ENCODE measurements at regions not wholly inside any gene's neighbourhood (a gene's known extent, or its start where the extent isn't known, plus 50 kb on each side); places are given as distances from the start of the nearest gene placed in this dataset.

DNA sequence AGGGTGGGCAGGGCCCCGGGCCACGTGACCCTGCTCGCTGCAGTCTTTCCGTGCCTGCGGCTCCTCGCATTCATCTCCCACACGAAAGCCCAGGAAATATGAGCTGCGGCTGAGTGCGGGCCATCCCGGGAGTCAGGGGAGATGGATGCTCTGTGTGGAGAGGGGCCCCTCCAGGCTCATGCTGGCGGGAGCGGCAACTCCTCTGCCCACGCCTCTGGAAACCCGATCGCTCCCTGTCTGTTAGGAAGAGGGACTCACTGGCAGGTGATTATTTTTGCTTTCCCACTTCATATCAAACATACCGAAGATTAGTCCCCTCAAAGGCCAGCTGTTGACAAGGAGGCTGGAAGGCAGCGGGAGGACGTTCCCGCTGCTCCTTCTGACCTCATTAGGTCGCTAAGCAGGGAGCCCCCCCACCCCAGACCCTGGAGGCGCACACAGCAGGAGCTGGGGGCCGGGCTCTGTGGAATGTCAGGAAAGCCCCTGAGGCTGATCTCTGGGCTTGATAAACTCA is 228.5 kb downstream of the FOXL1 start:
- peak; percentile 56 to 75 for DNase-seq (ENCODE audit: low spot score in 2 of 2, unreplicated experiment in 2 of 2)
- TF ChIP-seq, protein P1, sequence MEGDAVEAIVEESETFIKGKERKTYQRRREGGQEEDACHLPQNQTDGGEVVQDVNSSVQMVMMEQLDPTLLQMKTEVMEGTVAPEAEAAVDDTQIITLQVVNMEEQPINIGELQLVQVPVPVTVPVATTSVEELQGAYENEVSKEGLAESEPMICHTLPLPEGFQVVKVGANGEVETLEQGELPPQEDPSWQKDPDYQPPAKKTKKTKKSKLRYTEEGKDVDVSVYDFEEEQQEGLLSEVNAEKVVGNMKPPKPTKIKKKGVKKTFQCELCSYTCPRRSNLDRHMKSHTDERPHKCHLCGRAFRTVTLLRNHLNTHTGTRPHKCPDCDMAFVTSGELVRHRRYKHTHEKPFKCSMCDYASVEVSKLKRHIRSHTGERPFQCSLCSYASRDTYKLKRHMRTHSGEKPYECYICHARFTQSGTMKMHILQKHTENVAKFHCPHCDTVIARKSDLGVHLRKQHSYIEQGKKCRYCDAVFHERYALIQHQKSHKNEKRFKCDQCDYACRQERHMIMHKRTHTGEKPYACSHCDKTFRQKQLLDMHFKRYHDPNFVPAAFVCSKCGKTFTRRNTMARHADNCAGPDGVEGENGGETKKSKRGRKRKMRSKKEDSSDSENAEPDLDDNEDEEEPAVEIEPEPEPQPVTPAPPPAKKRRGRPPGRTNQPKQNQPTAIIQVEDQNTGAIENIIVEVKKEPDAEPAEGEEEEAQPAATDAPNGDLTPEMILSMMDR (IDR thresholded peaks at IDR 0.05; ENCODE audit: unreplicated experiment) = no peak
- Mint-ChIP-seq H3K4me3 (peak overlapping the region; percentile 38), H3K36me3 (no peaks in the 10 kb centered on the region), H3K27me3 (ENCODE audit: low read depth) (peaks cover 11% of the 10 kb centered on the region), H3K4me1 (peaks cover 38% of the 10 kb centered on the region), H3K27ac (peak overlapping the region; percentile 93), H3K9me3 (no peaks in the 10 kb centered on the region)

DNA sequence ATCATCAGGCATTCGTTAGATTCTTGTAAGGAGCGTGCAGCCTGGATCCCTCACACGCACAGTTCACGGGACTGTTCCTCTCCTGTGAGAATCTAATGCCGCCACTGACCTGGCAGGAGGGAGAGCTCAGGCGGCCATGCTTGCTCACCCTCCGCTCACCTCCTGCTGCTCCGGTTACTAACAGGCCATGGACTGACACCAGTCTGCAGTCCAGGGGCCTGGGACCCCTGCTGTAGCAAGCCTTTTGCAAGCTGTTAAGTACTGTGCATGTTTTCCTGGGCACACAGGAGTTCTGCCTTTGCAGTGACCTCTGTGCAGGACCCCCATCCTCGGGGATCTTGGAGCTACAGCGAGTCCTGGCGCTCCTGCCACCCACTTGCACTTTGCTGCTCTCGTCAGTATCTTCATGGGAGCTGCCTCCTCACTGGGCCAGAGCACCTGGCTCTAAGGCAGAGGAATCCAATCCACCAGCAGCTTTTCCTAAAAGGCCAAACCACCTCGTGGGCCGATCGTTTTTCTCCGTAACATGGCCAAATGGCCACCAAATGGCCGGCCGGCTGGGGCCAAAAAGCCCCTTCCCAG is 230.6 kb downstream of the FOXL1 start:
- Mint-ChIP-seq H3K36me3 (no peaks in the 10 kb centered on the region), H3K27ac (no peak overlapping the region), H3K27me3 (ENCODE audit: low read depth) (peaks cover 11% of the 10 kb centered on the region), H3K9me3 (no peaks in the 10 kb centered on the region), H3K4me3 (no peak overlapping the region), H3K4me1 (peaks cover 38% of the 10 kb centered on the region)
- TF ChIP-seq, protein P1 (IDR thresholded peaks at IDR 0.05; ENCODE audit: unreplicated experiment) = no peak
- no peak for DNase-seq (ENCODE audit: low spot score in 2 of 2, unreplicated experiment in 2 of 2)

DNA sequence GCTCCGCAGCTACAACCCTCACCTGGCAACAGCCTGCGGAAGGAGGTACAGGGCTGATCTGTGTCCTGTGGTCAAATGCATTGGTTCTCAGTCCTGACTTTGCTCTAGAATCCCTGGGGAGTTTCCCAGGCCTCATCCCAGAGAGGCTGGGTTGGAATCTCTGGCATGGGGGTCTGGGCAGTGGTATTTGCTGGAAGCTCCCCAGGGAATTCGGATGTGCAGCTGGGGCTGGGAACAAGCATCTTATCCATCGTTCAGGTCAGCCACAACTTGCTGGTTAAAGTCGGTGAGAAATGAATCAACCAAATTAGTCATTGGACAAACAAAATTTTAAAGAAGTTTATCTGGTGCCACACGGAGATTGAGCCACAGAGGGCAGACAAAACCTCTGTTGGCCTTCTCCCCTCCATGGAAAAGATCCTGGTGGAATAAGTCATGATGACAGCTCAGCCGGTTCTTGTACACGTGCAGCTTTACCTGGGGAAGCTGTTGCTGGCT is 231.2 kb downstream of the FOXL1 start:
- DNase-seq (ENCODE audit: low spot score in 2 of 2, unreplicated experiment in 2 of 2) = no peak
- H3K36me3 Mint-ChIP-seq = no peaks in the 10 kb centered on the region
- TF ChIP-seq, protein P1 (IDR thresholded peaks at IDR 0.05; ENCODE audit: unreplicated experiment) = no peak
- H3K27me3 Mint-ChIP-seq (ENCODE audit: low read depth) = peaks cover 9% of the 10 kb centered on the region
- H3K27ac Mint-ChIP-seq = no peak overlapping the region
- H3K4me1 Mint-ChIP-seq = peaks cover 38% of the 10 kb centered on the region
- no peaks in the 10 kb centered on the region for H3K9me3 Mint-ChIP-seq
- no peak overlapping the region for H3K4me3 Mint-ChIP-seq

DNA sequence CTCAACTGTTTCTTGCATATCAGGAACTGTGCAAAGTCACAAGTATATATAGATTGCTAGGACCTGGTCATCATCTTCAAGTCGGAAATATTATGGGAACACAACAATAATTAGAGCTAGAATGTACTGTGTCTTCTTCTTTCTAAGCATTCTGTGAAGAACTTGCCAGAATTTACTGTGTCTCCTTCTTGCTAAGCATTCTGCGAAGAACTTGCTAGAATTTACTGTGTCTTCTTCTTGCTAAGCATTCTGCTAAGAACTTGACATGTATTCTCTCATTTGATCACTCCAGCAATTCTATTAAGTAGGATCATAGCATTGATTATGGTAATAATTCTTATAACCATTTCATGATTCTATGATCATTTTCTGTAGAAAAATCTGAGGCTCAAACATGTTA is 231.7 kb downstream of the FOXL1 start:
- H3K27me3 Mint-ChIP-seq (ENCODE audit: low read depth) = peaks cover 11% of the 10 kb centered on the region
- H3K4me3 Mint-ChIP-seq = no peak overlapping the region
- no peak overlapping the region for H3K27ac Mint-ChIP-seq
- DNase-seq (ENCODE audit: low spot score in 2 of 2, unreplicated experiment in 2 of 2) = no peak
- H3K36me3 Mint-ChIP-seq = no peaks in the 10 kb centered on the region
- TF ChIP-seq, protein P1 (IDR thresholded peaks at IDR 0.05; ENCODE audit: unreplicated experiment) = no peak
- peaks cover 34% of the 10 kb centered on the region for H3K4me1 Mint-ChIP-seq
- H3K9me3 Mint-ChIP-seq = no peaks in the 10 kb centered on the region

DNA sequence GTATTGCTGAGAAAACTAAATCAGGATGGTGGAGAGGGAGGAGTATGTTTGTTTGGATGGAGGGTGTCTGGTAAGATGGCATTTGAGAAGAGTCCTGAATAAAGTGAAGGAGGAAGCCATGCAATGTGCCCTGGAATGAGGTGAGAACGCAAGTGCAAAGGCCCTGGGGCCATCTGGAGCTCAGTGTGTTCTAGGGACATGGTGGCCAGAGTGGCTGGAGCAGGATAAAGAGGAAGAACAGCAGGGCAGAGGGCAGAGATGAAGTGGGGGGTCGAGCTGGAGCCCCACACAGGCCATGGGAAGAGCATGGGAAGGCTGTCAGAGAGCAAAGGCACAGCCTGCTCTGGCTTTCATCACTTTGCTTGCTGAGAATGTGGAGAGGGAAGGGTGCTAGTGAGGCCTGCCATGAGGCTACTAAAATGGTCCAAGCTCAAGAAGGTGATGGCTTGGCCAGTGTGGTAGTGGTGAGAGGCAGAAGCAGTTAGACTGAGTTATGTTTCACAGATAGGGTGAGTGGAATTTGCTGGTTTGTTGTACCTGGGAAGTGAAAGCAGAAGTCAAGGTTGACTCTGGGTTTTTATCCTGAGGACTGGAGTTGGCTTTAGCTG is 234.1 kb downstream of the FOXL1 start:
- no peak for DNase-seq (ENCODE audit: low spot score in 2 of 2, unreplicated experiment in 2 of 2)
- peaks cover 27% of the 10 kb centered on the region for H3K27me3 Mint-ChIP-seq (ENCODE audit: low read depth)
- no peak overlapping the region for H3K4me3 Mint-ChIP-seq
- no peaks in the 10 kb centered on the region for H3K36me3 Mint-ChIP-seq
- H3K4me1 Mint-ChIP-seq = peaks cover 22% of the 10 kb centered on the region
- TF ChIP-seq, protein P1 (IDR thresholded peaks at IDR 0.05; ENCODE audit: unreplicated experiment) = no peak
- no peak overlapping the region for H3K27ac Mint-ChIP-seq
- no peaks in the 10 kb centered on the region for H3K9me3 Mint-ChIP-seq
